LNCaP clone FGC (cell line): ENCODE measurements at regions not wholly inside any gene's neighbourhood (a gene's known extent, or its start where the extent isn't known, plus 50 kb on each side); places are given as distances from the start of the nearest gene placed in this dataset.

Experiments used
- DNase-seq: peaks from one replicate; pipeline ENCODE4 v3.0.0-alpha.2; 2011; ENCODE audit warnings: low read depth
- H3K4me3 ChIP-seq: 2 replicates; pipeline ENCODE4 v1.5.1; 2011; ENCODE audit warnings: mild to moderate bottlenecking, low read depth, low read length, control low read depth
- CTCF ChIP-seq: IDR thresholded peaks from 2 replicates; pipeline ENCODE4 v1.5.1; 2012; ENCODE audit warnings: mild to moderate bottlenecking; ENCODE audit not compliant: control insufficient read depth, insufficient read depth; ENCODE audit errors: extremely low read depth

- DNase-seq = no peak
- no peak for TF ChIP-seq CTCF
- H3K4me3 ChIP-seq = no peak overlapping the region
These were observed 67.3 kb downstream of the ADRA2C start for GRCh38 chr4:3833326-3833989.

- H3K4me3 ChIP-seq = no peak overlapping the region
- TF ChIP-seq CTCF = no peak
- DNase-seq = no peak
These were observed 68.0 kb downstream of the ADRA2C start for GRCh38 chr4:3834186-3834662.

GRCh38 chr4:3834663-3835521 lies 68.7 kb downstream of the ADRA2C start:
- H3K4me3 ChIP-seq = no peak overlapping the region
- no peak for DNase-seq
- no peak for TF ChIP-seq CTCF

GRCh38 chr4:3835527-3836405 lies 69.6 kb downstream of the ADRA2C start:
- no peak for DNase-seq
- no peak overlapping the region for H3K4me3 ChIP-seq
- no peak for TF ChIP-seq CTCF

GRCh38 chr4:3836406-3836755 lies 70.2 kb downstream of the ADRA2C start:
- no peak overlapping the region for H3K4me3 ChIP-seq
- DNase-seq = no peak
- no peak for TF ChIP-seq CTCF

- no peak for DNase-seq
- H3K4me3 ChIP-seq = no peak overlapping the region
- TF ChIP-seq CTCF = no peak
These were observed 70.8 kb downstream of the ADRA2C start for GRCh38 chr4:3836756-3837601.
